GM19238 (cell line): ENCODE measurements at regions not wholly inside any gene's neighbourhood (a gene's known extent, or its start where the extent isn't known, plus 50 kb on each side); places are given as distances from the start of the nearest gene placed in this dataset.

Experiments used
- DNase-seq: peaks from one replicate; pipeline ENCODE4 v3.0.0; 2011; ENCODE audit warnings: low spot score; ENCODE audit not compliant: insufficient read length

GRCh38 chr10:88127766-88128165 is 264.3 kb downstream of the PTEN start:
- DNase-seq = no peak

- no peak for DNase-seq
Observed at GRCh38 chr10:88129013-88129412, 265.6 kb downstream of the PTEN start.

DNA sequence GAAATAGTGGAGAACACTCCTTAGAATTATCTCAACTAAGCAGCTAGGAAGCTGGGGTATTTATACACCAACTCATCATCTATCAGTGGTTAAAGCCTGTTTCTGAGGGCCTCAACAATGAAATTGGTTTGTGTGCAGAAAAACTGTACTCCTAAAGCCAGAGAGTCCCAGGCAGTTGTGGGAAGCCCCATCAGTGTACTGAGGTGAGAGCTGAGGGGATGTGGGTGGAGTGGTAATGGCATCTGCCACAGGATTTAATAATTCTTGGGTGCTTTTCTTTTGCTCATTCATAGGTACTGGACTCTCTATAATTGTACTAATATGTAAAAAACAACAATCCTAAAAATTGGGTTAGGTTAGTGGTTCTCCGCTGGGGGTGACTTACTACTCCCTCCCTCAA is 267.5 kb downstream of the PTEN start:
- DNase-seq = no peak

DNA sequence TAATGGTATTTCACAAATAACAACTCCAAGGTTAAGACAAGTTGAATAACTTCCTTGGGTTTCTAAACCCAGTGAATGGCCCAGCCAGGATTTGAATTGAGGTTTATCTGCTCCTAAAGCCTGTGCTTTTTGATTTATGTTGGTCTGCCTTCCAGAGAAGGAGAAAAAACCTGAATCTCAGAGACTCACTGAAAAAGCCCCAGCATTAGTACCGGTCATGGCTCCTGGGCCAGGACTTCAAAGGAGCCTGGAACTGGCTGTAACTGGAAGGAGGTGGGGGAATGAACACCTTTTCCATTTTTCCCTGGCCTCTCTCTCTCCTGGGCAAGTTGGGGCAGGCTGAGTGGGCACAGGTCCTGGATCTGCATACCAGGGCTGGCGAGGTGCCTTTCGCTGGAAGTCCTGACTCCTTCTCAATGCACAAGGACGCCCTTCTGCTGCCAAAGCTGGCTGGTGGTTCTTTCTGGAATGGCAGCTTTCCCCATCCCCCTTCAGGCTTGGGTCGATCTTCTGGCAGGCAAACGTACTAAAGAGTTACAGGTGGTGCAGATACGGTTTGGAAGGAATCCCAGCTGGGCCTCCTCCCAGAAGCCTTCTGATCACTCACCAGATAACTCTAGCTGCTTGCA is 268.2 kb downstream of the PTEN start:
- no peak for DNase-seq

DNA sequence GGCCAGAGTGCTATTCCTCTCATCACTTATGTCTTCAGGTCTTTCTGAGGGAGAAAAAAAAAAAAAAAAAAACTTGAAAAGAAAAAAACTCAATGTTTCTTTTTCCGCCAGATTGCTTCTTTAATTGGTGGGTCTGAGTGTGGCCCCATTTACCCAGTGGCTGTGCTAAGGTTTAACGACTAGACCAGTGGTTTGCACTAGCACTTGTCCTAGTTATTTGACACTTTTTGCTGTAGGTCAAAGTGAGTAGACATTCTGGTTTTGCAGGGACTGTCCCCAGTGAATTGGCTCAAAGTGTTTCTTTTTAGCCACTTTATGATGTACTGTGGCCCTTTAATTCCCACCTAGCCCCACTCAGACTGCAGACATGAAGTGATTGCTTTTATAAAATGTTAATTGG is 273.3 kb downstream of the PTEN start:
- DNase-seq = no peak

GRCh38 chr10:88138319-88138848 is 275.0 kb downstream of the PTEN start:
- DNase-seq = peak; percentile 41

GRCh38 chr10:88147000-88147798 is 283.8 kb downstream of the PTEN start:
- DNase-seq = no peak

- DNase-seq = no peak
Observed at GRCh38 chr10:88149906-88150305, 286.5 kb downstream of the PTEN start.

DNA sequence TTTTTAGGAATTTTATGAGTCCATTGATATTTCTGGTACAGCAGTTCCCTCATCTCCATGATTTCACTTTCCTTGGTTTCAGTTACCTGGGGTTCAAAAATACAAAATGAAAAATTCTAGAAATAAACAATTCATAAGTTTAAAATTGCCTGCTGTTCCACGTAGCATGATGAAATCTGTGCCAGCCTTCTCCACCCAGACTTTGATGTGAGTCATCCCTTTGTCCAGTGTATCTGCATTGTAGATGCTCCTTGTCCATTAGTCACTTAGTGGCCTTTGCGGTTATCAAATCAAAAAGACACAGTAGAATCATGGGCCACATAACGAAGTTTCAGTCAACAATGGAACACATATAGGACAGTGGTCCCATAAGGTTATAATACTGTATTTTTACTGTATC is 286.9 kb downstream of the PTEN start:
- DNase-seq = no peak

GRCh38 chr10:88152728-88153133 is 289.3 kb downstream of the PTEN start:
- DNase-seq = peak; percentile 40

DNA sequence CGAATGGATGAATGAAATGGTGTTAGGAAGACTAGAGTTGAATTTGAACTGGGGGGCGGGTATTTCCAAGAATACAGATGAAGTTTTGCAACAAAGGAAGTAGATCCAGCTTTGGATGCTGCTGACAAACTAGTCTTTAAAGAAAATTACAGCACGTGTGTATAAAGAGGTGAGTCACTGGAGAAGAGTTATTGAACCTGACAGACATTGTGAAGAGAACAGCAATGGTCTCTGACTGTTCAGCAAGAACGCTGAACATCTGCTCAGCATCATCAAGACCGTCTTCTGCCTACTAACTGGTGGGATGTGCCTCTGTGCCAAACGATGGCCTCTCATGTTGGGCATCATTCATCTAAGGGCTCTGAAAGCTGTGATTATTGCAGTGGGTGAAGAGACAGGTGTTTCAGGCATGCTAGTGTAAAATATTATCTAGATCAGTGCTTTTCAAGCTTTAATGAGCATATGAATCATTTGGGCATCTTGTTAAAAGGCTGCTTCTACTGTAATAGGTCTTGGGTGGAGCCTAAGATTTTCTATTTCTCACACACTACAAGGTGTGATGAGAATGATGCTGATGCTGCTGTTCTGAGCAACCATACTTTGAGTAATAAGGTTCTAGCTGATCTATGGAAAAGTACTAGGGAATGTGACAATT is 291.3 kb downstream of the PTEN start:
- DNase-seq = no peak

GRCh38 chr10:88156341-88156740 is 292.9 kb downstream of the PTEN start:
- no peak for DNase-seq

- DNase-seq = no peak
Observed at GRCh38 chr10:88157981-88158465, 294.6 kb downstream of the PTEN start.

DNA sequence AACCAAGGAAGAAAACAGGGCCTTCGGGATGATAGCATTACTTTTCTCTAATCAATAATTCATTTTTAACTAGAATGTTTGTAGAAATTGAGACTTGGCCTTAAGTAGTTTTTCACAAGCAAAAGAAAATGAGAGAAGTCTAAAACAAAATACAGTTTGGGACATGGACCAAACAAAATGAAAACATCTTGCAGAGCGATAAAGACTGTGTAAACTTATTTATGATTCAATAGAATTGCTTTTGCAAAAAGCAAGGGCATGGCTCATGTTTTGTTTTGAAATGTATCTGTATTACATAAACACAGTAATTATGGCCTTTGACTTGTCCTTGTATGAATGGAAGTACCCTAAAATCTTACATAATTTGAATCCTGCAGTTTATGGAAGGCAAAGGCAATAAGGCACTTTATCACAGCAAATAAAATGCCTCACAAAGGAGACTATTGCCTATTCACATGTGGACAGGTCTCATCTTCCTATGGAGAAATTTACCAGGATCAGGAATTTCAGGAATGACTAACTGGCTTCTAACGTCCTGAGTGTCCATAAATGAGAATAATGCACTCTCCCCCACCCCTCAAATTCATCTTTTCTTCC is 295.2 kb downstream of the PTEN start:
- no peak for DNase-seq

DNA sequence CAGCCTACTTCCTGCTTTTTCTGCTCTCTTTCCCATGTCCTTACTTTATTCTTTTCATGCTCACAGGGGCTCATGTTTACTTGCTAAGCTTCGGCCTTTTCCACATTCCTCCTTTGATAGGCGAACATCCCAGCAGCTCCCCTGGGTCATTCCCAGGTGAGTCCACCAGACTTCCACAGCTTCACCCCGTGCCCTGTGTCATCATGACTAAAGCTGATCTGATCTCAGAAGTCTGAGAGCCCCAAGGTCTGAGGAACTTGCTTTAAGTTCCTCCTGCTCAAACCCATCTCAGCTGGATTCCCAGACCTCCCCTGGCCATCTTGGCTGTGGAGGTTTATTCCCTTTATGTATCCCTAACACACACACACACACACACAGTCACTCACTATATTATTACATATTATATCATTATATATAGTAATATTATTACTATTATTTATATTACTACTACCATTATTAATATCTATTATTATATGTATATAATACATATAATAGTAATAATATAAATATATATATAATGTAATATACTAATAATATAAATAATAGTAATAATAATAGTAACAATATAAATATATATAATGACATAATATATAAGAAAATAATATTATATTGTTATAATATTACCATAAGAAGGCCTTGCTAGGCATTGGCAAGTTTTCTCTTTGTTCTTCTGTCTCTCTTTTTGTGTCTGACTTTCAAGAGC is 295.9 kb downstream of the PTEN start:
- no peak for DNase-seq

GRCh38 chr10:88161070-88161469 is 297.6 kb downstream of the PTEN start:
- no peak for DNase-seq

- DNase-seq = no peak
Observed at GRCh38 chr10:88161756-88162155, 298.3 kb downstream of the PTEN start.

DNA sequence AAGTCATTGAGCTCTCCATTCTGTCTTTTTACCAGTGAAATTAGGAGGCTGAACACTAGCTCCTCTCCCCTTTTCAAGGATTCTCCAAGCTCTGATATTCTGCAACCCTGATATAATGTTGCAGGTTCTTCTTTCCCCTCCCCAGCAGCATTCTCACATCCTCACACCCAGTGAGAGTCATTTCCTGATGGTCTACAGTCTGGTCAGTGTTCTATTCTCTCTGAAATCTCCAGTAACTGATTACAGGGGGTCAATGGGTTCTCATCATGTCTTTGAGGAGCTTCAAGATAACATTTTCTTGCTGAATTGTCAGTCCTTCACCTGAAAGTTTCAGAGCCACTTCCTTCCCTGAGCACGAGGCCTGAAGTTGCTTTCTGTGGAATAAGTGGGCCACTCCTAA is 299.4 kb downstream of the PTEN start:
- no peak for DNase-seq

DNA sequence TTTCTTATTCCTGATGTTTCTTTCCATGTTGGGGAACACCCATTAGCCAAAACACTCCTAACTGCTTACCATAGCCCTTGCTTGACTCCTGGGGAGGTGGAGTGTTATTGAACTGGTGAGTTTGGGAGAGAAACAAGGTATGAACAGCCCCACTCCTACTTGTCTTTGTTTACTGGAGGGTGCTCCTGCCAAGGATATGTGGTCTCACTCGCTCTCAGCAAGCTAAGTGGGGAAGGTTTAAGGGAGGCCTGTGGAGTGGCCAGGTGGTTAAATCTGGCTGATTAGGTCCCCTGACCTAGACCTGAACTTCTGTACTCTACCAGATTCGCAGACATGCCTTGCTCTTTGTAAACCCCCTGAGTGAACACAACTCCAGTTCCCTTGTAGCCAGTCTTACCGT is 300.1 kb downstream of the PTEN start:
- no peak for DNase-seq

GRCh38 chr10:88164471-88164870 is 301.0 kb downstream of the PTEN start:
- no peak for DNase-seq

GRCh38 chr10:88165849-88166271 is 302.4 kb downstream of the PTEN start:
- DNase-seq = no peak
